ENCODE measurements at regions not wholly inside any gene's neighbourhood (a gene's known extent, or its start where the extent isn't known, plus 50 kb on each side); places are given as distances from the start of the nearest gene placed in this dataset.

GRCh38 chrX:10992110-10992509, 119.0 kb upstream of the HCCS start:
- CTCF ChIA-PET, result no interaction called here
- no TSS peak for BruUV-seq (replicated peaks)
- POLR2A ChIA-PET, result no interaction called here
- DNase-seq (ENCODE audit: low read depth, low spot score) (no peak), ATAC-seq (no peak), FAIRE-seq (no peak)
- no peaks in the 10 kb centered on the region for H3K36me3 ChIP-seq (ENCODE audit: control insufficient read depth in 2 of 2, insufficient read depth in 2 of 2, low read length in 1 of 2)
- H3K79me2 ChIP-seq (ENCODE audit: control insufficient read depth, insufficient read depth, low read length), result no peaks in the 10 kb centered on the region
- no peak overlapping the region for H3K4me3 ChIP-seq
- no peak overlapping the region for H2AFZ ChIP-seq (ENCODE audit: control insufficient read depth, low read depth, low read length)
- no peak for TF ChIP-seq SREBF2 (IDR thresholded peaks at IDR 0.05; ENCODE audit: low read length)
- TF ChIP-seq YY1 (IDR thresholded peaks at IDR 0.05; ENCODE audit: low read depth, low read length), result no peak
- TF ChIP-seq ZNF274 (IDR thresholded peaks at IDR 0.05; ENCODE audit: insufficient read depth, insufficient read length), result no peak
- TF ChIP-seq ZNF207 (IDR thresholded peaks at IDR 0.05; ENCODE audit: borderline replicate concordance), result no peak
- TF ChIP-seq YBX1 (IDR thresholded peaks at IDR 0.05), result no peak
- no peak for TF ChIP-seq E4F1 (IDR thresholded peaks at IDR 0.05; ENCODE audit: borderline replicate concordance, partially characterized antibody)
- TF ChIP-seq TCF12 (IDR thresholded peaks at IDR 0.05; ENCODE audit: low read depth, low read length), result no peak
- no peak for TF ChIP-seq ZBTB33 (IDR thresholded peaks at IDR 0.05)
- TF ChIP-seq POLR2AphosphoS2 (IDR thresholded peaks at IDR 0.05; ENCODE audit: low read depth, low read length), result no peak
- TF ChIP-seq ZBTB40 (IDR thresholded peaks at IDR 0.05; ENCODE audit: borderline replicate concordance), result no peak
- TF ChIP-seq NR2C1 (IDR thresholded peaks at IDR 0.05), result no peak
- no peak for TF ChIP-seq HDAC6 (IDR thresholded peaks at IDR 0.05; ENCODE audit: unreplicated experiment)
- H3K4me2 ChIP-seq (ENCODE audit: control insufficient read depth, insufficient read depth), result no peak overlapping the region
- WGBS (ENCODE audit: insufficient coverage, insufficient replicate concordance, low lambda C conversion rate, missing lambda C conversion rate), result 6% methylated on average over 1 of the region's 1 CpG
- intact Hi-C loops (cut with micrococcal nuclease; ENCODE audit: unreplicated experiment) (no loop called here), in situ Hi-C loops (cut with MboI) (no loop called here)
- RAD21 ChIA-PET (ENCODE audit: unreplicated experiment), result interaction anchor here (1.3 kb wide), 1 partner anchor 45 kb away, joined by 3 read pairs; no protein-coding TSS in a partner anchor
- no peaks in the 10 kb centered on the region for H3K9me3 ChIP-seq (replicated peaks; ENCODE audit: control insufficient read depth, insufficient read depth, low read length)
- H3K4me1 ChIP-seq (ENCODE audit: control insufficient read depth, insufficient read depth, low read length), result no peaks in the 10 kb centered on the region
- no peaks in the 10 kb centered on the region for H4K20me1 ChIP-seq (ENCODE audit: control insufficient read depth, insufficient read depth)
- H3K9ac ChIP-seq (ENCODE audit: control insufficient read depth, insufficient read depth, low read length), result no peak overlapping the region
- no peak overlapping the region for H3K27ac ChIP-seq (ENCODE audit: control insufficient read depth, insufficient read depth)
- H3K27me3 ChIP-seq (replicated peaks in 1 of 2; ENCODE audit: control insufficient read depth in 2 of 2, insufficient read depth in 2 of 2, low read length in 1 of 2), result no peaks in the 10 kb centered on the region
- SMC1A ChIA-PET (ENCODE audit: uncharacterized antibody, unreplicated experiment), result interaction anchor here (1.3 kb wide), 1 partner anchor 39 kb away, joined by 4 read pairs; no protein-coding TSS in a partner anchor
